ENCODE measurements at regions not wholly inside any gene's neighbourhood (a gene's known extent, or its start where the extent isn't known, plus 50 kb on each side); places are given as distances from the start of the nearest gene placed in this dataset.

GRCh38 chrX:39984191-39984956 is 113.4 kb downstream of the BCOR start:
- Histone ChIP-seq H3K27ac (no peak overlapping the region), H3K4me1 (peaks cover 0 to 8% of the 10 kb centered on the region in 2 donors), H3K27me3 (no peaks in the 10 kb centered on the region), H3K36me3 (no peaks in the 10 kb centered on the region), H3K4me3 (no peak overlapping the region), H3K9me3 (no peaks in the 10 kb centered on the region)
- no peak for DNase-seq (ENCODE audit: low spot score)
- no peak for TF ChIP-seq CTCF (IDR thresholded peaks at IDR 0.05)

GRCh38 chrX:39985071-39985470 is 112.7 kb downstream of the BCOR start:
- Histone ChIP-seq H3K4me3 (no peak overlapping the region), H3K9me3 (no peaks in the 10 kb centered on the region), H3K27me3 (no peaks in the 10 kb centered on the region), H3K27ac (no peak overlapping the region), H3K36me3 (no peaks in the 10 kb centered on the region), H3K4me1 (peaks cover 0 to 8% of the 10 kb centered on the region in 2 donors)
- DNase-seq (ENCODE audit: low spot score): no peak
- TF ChIP-seq CTCF (IDR thresholded peaks at IDR 0.05): no peak

- H3K9me3 ChIP-seq: no peaks in the 10 kb centered on the region
- no peak for TF ChIP-seq CTCF (IDR thresholded peaks at IDR 0.05)
- peaks cover 0 to 8% of the 10 kb centered on the region in 2 donors for H3K4me1 ChIP-seq
- no peak overlapping the region for H3K27ac ChIP-seq
- no peak overlapping the region for H3K4me3 ChIP-seq
- no peaks in the 10 kb centered on the region for H3K36me3 ChIP-seq
- no peak for DNase-seq (ENCODE audit: low spot score)
- H3K27me3 ChIP-seq: no peaks in the 10 kb centered on the region
Measured at GRCh38 chrX:39985551-39985950, 112.2 kb downstream of the BCOR start.

- H3K27me3 ChIP-seq: no peaks in the 10 kb centered on the region
- H3K36me3 ChIP-seq: no peaks in the 10 kb centered on the region
- no peak overlapping the region for H3K27ac ChIP-seq
- H3K4me1 ChIP-seq: peaks cover 0 to 8% of the 10 kb centered on the region in 2 donors
- H3K4me3 ChIP-seq: no peak overlapping the region
- no peak for TF ChIP-seq CTCF (IDR thresholded peaks at IDR 0.05)
- no peaks in the 10 kb centered on the region for H3K9me3 ChIP-seq
- DNase-seq (ENCODE audit: low spot score): no peak
Measured at GRCh38 chrX:39988496-39988895, 109.3 kb downstream of the BCOR start.

GRCh38 chrX:39990388-39990787 is 107.4 kb downstream of the BCOR start:
- DNase-seq (ENCODE audit: low spot score): no peak
- H3K9me3 ChIP-seq: no peaks in the 10 kb centered on the region
- no peak for TF ChIP-seq CTCF (IDR thresholded peaks at IDR 0.05)
- no peak overlapping the region for H3K4me3 ChIP-seq
- H3K36me3 ChIP-seq: no peaks in the 10 kb centered on the region
- no peaks in the 10 kb centered on the region for H3K27me3 ChIP-seq
- no peak overlapping the region for H3K27ac ChIP-seq
- H3K4me1 ChIP-seq: no peaks in the 10 kb centered on the region

GRCh38 chrX:39992300-39992699 is 105.5 kb downstream of the BCOR start:
- no peak for DNase-seq (ENCODE audit: low spot score)
- no peaks in the 10 kb centered on the region for H3K9me3 ChIP-seq
- no peak overlapping the region for H3K27ac ChIP-seq
- H3K36me3 ChIP-seq: no peaks in the 10 kb centered on the region
- no peaks in the 10 kb centered on the region for H3K27me3 ChIP-seq
- no peak for TF ChIP-seq CTCF (IDR thresholded peaks at IDR 0.05)
- H3K4me1 ChIP-seq: no peaks in the 10 kb centered on the region
- no peak overlapping the region for H3K4me3 ChIP-seq

Data from right atrium auricular region (tissue), 2 donors.